T-helper 2 cell treated with Interferon-gamma antibody and Interleukin-4, amounts not matched to agents 5 μg/mL and 100 μg/mL, for 36 hours (primary cell): ENCODE measurements at regions not wholly inside any gene's neighbourhood (a gene's known extent, or its start where the extent isn't known, plus 50 kb on each side); places are given as distances from the start of the nearest gene placed in this dataset.

Experiments used
- DNase-seq: peaks from one replicate; pipeline ENCODE4 v3.0.0; 2021; ENCODE audit warnings: low spot score
- H3K27ac Mint-ChIP-seq: one replicate; pipeline ENCODE4 v1.8.0; 2021; ENCODE audit warnings: mild to moderate bottlenecking, mixed read lengths
- H3K27me3 Mint-ChIP-seq: one replicate; pipeline ENCODE4 v1.8.0; 2021; ENCODE audit warnings: low read depth, mixed read lengths
- H3K36me3 Mint-ChIP-seq: one replicate; pipeline ENCODE4 v1.8.0; 2021; ENCODE audit warnings: low read depth, mixed read lengths
- H3K4me1 Mint-ChIP-seq: one replicate; pipeline ENCODE4 v1.8.0; 2021; ENCODE audit warnings: low read depth, mixed read lengths
- H3K4me3 Mint-ChIP-seq: one replicate; pipeline ENCODE4 v1.8.0; 2022; ENCODE audit warnings: mild to moderate bottlenecking, moderate library complexity, mixed read lengths
- H3K9me3 Mint-ChIP-seq: one replicate; pipeline ENCODE4 v1.8.0; 2021; ENCODE audit warnings: mixed read lengths

DNA sequence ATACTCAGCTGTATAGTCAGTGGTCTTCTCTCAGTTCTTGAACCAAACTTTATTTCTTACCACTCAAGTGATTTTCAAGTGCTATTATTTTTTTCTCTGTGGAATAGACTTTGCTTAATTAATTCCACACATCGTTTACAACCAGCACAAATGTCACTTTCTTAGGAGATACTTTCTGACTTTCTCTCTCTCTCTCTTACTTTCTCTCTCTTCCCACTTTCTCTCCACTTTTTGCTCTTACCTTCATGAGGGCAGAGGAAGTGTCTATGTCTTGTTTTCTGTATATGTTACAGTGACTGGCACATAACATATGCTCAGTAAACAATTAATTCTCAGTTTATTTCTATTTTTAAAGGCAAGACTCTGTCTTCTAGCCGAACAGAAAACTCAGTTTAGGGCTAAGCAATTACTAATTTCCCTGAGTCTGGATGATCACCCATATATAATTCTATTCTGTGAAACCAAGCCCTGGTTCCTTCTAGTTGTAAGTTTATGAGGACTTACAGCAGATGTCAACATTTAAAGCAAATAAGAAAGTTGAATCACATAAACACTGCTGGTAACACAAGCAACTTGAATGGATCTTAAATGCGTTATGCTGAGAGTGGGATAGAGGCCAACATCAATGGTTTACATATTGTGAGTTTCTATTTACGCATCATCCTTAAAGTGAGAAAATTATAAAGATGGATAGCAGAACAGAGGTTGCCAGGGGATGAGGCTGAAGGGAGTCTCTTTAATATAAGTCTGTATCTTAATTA is 791.4 kb downstream of the MTRR start:
- Mint-ChIP-seq H3K36me3 (no peaks in the 10 kb centered on the region), H3K27ac (no peak overlapping the region), H3K4me3 (no peak overlapping the region), H3K27me3 (no peaks in the 10 kb centered on the region), H3K9me3 (peaks cover 22% of the 10 kb centered on the region), H3K4me1 (no peaks in the 10 kb centered on the region)
- DNase-seq: no peak

DNA sequence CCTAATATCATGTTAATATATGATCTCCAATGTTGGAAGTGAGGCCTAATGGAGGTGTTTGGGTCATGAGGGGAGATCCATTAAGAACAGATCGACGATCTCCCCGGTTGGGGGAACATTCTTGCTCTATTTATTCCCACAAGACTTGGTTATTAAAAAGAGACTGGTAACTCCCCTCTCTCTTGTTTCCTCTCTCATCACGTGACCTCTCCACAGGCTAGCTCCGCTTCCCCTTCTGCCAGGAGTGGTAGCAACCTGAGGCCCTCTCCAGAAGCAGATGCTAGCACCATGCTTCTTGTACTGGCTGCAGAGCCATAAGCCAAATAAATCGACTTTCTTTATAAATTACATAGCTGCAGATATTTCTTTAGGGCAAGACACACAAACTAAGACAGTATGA is 794.4 kb downstream of the MTRR start:
- no peak overlapping the region for H3K4me3 Mint-ChIP-seq
- H3K4me1 Mint-ChIP-seq: no peaks in the 10 kb centered on the region

DNA sequence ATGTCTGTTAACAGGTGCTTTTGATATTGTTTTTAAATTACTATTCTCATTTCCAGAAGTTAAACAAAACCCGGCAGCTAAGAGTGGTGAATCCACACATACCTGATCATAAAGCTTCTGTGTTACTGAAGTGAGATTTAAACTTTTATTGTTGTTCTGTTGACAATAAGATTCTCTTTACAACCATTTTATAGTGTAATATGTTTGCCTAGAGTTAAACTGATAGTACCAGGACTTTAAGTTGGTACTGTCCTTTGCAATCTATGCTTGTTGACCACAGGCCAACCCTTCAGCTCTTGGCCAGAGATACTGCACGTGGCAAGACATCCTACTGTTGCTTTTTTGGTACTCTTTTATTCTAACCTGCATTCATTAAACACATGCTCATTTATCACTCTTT is 806.2 kb downstream of the MTRR start:
- Mint-ChIP-seq H3K27ac (no peak overlapping the region), H3K4me1 (no peaks in the 10 kb centered on the region), H3K9me3 (peaks cover 16% of the 10 kb centered on the region), H3K27me3 (no peaks in the 10 kb centered on the region), H3K36me3 (no peaks in the 10 kb centered on the region), H3K4me3 (no peak overlapping the region)
- DNase-seq: no peak

More for the DNA sequence above, 794.4 kb downstream of the MTRR start:
- Mint-ChIP-seq H3K36me3 (no peaks in the 10 kb centered on the region), H3K27me3 (no peaks in the 10 kb centered on the region), H3K9me3 (peaks cover 7% of the 10 kb centered on the region), H3K27ac (no peak overlapping the region)
- no peak for DNase-seq

DNA sequence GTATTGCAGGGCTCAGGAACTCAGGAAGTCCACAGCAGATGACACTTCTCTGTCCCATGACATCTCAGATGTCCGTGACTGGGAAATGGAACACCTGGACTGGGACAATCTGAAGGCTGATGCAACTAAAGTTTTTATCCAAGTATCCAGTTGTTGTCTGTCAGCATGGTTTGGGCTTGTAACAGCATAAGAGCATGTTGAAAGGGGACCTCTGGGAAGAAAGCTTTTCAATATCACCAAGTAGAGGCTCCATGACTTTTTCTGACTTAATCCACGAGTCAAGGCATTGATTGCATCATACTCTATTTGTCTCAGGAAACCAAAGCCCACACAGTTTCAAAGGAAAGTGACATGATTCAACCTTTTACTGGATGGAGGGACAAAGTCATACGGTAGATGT is 807.7 kb downstream of the MTRR start:
- Mint-ChIP-seq H3K27me3 (no peaks in the 10 kb centered on the region), H3K4me3 (no peak overlapping the region), H3K36me3 (no peaks in the 10 kb centered on the region), H3K27ac (no peak overlapping the region), H3K4me1 (no peaks in the 10 kb centered on the region), H3K9me3 (peaks cover 16% of the 10 kb centered on the region)
- DNase-seq: no peak

DNA sequence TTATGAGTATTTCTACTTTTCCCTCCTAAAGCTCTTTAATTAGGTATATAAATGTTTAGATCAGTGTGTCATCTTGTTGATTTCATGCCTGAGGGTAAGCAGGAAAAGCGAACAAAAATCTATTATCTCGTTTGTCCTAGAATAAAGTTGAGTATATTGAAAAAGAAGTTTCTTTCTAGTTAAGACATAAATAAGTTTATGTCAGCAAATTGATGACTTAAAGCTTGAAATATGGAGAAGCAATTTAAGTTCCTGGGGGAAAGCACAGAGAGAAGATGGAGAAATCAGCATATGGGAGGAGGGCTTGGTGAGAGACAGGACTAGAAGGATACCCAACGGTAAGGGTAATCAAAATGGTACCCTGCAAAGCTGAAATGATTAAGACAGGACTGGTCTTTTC is 813.4 kb downstream of the MTRR start:
- no peak overlapping the region for H3K4me3 Mint-ChIP-seq
- H3K27ac Mint-ChIP-seq: no peak overlapping the region
- DNase-seq: no peak
- H3K9me3 Mint-ChIP-seq: peaks cover 20% of the 10 kb centered on the region
- no peaks in the 10 kb centered on the region for H3K4me1 Mint-ChIP-seq
- no peaks in the 10 kb centered on the region for H3K36me3 Mint-ChIP-seq
- H3K27me3 Mint-ChIP-seq: no peaks in the 10 kb centered on the region

DNA sequence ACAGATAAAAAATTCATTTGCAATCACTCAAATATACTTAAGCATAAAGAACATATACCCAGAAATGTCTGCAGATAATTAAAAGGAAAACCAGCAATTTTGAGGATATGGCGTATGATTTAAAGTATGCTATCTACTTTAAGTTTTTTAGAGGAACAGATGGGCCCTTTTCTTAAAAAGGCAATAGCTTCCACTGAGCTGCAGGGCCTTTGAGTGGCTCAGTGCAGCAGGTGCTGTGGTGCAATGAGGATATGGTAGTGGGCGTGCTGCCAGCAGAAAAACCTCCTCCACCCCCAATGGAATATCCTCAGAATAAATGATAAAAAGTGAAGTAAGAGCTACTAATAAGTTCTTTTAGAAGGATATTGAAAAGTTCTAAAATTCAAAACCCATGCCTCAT is 814.5 kb downstream of the MTRR start:
- no peaks in the 10 kb centered on the region for H3K27me3 Mint-ChIP-seq
- H3K27ac Mint-ChIP-seq: no peak overlapping the region
- no peaks in the 10 kb centered on the region for H3K4me1 Mint-ChIP-seq
- no peak overlapping the region for H3K4me3 Mint-ChIP-seq
- peaks cover 15% of the 10 kb centered on the region for H3K9me3 Mint-ChIP-seq
- no peaks in the 10 kb centered on the region for H3K36me3 Mint-ChIP-seq
- DNase-seq: no peak

DNA sequence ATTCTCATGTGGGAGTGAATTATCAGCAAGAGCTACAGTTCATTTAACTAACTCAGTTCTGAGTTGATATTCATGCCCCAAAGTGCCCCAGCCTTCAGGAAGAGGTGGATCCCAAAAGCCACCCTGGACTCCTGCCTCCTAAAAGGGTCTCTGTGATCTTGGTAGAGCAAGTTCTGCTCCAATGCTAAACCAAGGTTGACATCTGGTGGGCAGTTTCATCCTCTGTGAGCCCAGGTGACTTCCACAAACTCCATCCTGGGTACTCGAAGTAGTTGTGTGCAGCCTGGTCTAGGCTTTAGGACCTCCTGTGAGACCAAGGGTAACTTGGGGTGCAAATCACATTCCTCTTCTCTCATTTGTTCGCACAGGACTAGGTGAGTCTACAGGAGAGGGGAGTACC is 816.8 kb downstream of the MTRR start:
- Mint-ChIP-seq H3K36me3 (no peaks in the 10 kb centered on the region), H3K4me1 (no peaks in the 10 kb centered on the region), H3K27me3 (no peaks in the 10 kb centered on the region), H3K27ac (no peak overlapping the region), H3K4me3 (no peak overlapping the region), H3K9me3 (peaks cover 17% of the 10 kb centered on the region)
- no peak for DNase-seq

DNA sequence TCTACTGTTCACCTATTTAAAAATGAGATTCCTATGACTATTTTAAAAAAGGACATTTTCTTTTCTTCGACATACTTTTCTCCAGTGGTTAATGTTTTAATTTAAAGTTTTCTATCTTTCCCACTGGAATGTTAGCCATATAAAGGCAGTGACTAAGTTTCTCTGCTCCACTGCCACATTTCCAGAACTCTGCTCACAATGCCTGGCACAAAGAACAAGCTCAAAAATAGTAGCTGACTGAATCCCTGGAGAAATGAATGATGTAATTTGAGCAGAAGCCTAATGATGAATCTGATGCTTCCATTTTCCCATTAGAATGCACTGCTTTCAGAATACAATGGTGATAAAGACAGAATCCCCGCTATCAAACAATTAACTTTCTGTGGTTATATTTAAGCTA is 817.8 kb downstream of the MTRR start:
- Mint-ChIP-seq H3K27ac (no peak overlapping the region), H3K4me1 (no peaks in the 10 kb centered on the region), H3K9me3 (peaks cover 17% of the 10 kb centered on the region), H3K4me3 (no peak overlapping the region), H3K36me3 (no peaks in the 10 kb centered on the region), H3K27me3 (no peaks in the 10 kb centered on the region)
- no peak for DNase-seq

DNA sequence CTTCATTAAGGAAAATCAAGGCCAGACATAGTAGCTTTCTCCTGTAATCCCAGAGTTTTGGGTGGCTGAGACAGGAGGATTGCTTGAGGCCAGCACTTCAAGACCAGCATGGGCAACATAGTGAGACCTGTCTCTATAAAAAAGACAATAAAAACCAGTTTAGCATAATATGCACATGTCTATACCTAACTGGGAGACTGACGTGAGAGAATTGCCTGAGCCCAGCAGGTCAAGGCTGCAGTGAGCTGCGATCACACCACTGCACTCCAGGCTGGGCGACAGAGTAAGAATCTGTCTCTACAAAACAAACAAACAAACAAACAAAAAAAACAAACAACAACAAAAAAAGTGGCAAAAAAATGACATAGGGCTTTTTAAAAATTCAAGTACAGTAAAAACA is 820.8 kb downstream of the MTRR start:
- DNase-seq: no peak
- Mint-ChIP-seq H3K4me1 (no peaks in the 10 kb centered on the region), H3K4me3 (no peak overlapping the region), H3K27ac (no peak overlapping the region), H3K36me3 (no peaks in the 10 kb centered on the region), H3K27me3 (no peaks in the 10 kb centered on the region), H3K9me3 (peaks cover 7% of the 10 kb centered on the region)

DNA sequence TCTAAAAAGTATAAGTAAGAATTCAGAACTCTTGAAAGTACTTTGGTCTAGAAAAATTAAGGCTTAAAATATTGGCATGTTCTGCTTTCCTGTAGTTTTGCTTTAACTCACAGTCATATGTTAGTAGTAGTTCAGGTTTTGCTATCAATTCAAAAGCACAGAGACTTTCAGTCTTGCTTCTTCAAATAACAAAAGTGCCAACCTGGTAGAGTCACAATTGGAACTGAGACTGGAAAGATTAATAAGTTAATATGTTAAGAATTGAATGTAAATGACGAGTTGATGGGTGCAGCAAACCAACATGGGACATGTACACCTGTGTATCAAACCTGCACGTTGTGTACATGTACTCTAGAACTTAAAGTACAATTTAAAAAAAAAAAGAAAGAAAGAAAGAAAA is 822.3 kb downstream of the MTRR start:
- H3K9me3 Mint-ChIP-seq: peaks cover 13% of the 10 kb centered on the region
- H3K4me1 Mint-ChIP-seq: no peaks in the 10 kb centered on the region
- no peak for DNase-seq
- H3K27ac Mint-ChIP-seq: no peak overlapping the region
- no peaks in the 10 kb centered on the region for H3K36me3 Mint-ChIP-seq
- H3K4me3 Mint-ChIP-seq: no peak overlapping the region
- H3K27me3 Mint-ChIP-seq: no peaks in the 10 kb centered on the region

DNA sequence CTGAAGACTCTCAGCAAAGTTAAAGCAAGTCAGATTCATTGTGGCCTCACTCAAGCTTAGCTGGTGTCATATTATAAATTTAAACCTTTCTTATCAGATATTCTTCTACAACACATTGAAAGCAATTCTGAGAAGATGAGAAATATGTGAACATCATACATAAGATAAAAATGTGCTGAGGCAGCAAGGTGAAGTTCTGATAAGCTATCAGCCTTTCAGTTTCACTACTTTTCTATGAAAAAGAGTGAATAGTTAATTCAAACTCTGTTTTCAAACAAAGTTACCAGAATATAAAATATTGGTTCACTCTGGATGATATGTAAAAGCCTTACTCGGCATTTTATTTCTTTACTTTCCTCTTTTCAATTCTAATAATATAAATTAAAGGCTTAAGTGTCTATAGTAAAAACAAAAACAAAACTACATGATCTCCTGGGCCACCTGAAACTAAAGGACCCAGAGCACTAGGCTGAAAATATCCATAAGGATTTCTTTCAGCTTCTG is 824.4 kb downstream of the MTRR start:
- no peak overlapping the region for H3K4me3 Mint-ChIP-seq
- H3K27ac Mint-ChIP-seq: no peak overlapping the region
- no peaks in the 10 kb centered on the region for H3K36me3 Mint-ChIP-seq
- no peaks in the 10 kb centered on the region for H3K4me1 Mint-ChIP-seq
- H3K9me3 Mint-ChIP-seq: peaks cover 14% of the 10 kb centered on the region
- no peaks in the 10 kb centered on the region for H3K27me3 Mint-ChIP-seq
- DNase-seq: no peak

DNA sequence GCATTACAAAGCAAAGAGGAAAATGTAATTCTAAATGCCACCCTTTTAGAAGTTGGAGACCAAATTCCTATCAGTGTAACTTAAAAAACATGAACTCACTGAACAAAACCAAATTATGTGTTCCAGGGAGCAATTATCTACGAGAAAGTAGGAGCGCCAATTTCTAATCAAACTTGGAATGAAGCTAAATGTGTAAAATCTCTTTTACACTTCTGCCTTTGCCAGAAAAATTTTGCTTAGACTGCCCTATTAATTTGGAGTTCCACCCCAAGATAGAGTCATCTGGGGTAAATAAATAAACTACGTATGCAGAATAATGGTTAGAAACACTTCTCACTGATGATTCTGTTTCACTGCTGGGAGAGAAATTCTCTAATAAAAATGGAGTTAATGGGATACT is 825.6 kb downstream of the MTRR start:
- DNase-seq: no peak
- Mint-ChIP-seq H3K9me3 (peaks cover 18% of the 10 kb centered on the region), H3K36me3 (no peaks in the 10 kb centered on the region), H3K4me1 (no peaks in the 10 kb centered on the region), H3K27me3 (no peaks in the 10 kb centered on the region), H3K27ac (no peak overlapping the region), H3K4me3 (no peak overlapping the region)

DNA sequence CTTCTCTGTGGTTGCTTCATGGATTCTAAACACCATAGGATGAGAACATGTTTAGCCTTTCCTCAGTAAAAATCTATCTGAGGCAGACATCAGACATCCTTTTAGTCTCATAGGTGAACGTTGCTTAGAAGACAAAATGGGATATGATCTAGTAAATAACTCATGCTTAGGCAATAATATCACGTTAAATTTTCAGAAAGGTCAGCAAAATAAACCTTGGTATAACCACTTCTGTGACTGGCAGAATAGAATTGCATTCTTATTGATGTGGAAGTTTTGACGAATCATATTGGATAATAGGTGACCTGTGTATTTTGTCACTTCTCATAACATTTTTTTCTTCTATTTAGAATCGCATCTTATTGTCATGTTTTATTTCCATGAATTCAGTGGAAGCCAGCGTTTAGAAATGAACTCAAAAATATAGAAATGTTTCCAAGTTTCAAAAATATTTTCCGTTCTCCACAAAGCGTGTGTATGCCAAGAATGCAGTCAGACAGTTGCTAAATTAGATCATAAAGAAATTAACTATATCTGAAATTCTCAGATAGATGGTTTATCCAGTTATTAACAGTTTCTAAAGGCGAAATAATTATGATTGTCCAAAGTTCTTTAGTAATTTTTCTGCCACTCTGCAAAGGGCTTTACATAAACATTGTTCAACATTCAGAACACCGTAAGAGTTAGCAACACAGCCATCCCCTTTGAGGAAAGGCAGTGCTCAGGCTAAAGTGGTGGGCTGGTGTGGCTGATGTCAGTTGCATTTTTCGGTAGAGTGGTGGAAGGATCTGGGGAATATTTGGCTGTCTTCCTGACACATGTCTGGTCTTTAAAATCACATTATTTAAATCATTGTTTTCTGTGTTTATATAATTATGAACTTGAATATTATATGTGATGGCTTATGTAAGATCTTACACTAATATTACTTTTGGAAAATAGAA is 827.2 kb downstream of the MTRR start:
- Mint-ChIP-seq H3K4me1 (no peaks in the 10 kb centered on the region), H3K9me3 (peaks cover 24% of the 10 kb centered on the region), H3K36me3 (no peaks in the 10 kb centered on the region), H3K4me3 (no peak overlapping the region), H3K27me3 (no peaks in the 10 kb centered on the region), H3K27ac (no peak overlapping the region)
- no peak for DNase-seq

DNA sequence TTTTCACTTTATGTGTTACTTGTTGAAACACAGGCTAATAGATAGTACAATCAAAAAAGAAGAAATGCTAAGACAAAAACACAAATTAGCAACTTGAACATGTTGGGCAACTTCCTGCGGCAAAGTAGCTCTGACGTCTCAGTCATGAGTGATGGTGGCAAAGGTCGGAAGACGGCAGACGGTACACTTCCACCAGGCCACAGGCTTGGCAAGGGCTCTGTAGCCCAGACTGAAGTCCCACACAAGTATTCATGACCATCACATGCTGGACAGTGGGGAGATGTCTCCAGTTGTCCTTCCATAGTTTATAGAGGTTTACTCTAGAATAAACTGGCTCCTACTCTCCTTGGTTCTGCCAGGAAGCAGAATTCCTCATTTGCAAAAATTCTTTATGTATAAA is 831.3 kb downstream of the MTRR start:
- H3K9me3 Mint-ChIP-seq: peaks cover 32% of the 10 kb centered on the region

More for the DNA sequence above, 831.3 kb downstream of the MTRR start:
- no peak for DNase-seq
- H3K4me1 Mint-ChIP-seq: no peaks in the 10 kb centered on the region
- H3K36me3 Mint-ChIP-seq: no peaks in the 10 kb centered on the region
- no peaks in the 10 kb centered on the region for H3K27me3 Mint-ChIP-seq
- no peak overlapping the region for H3K27ac Mint-ChIP-seq
- H3K4me3 Mint-ChIP-seq: no peak overlapping the region
